ENCODE measurements at regions not wholly inside any gene's neighbourhood (a gene's known extent, or its start where the extent isn't known, plus 50 kb on each side); places are given as distances from the start of the nearest gene placed in this dataset.

GRCh38 chr2:196330645-196331044 is 159.3 kb upstream of the STK17B start:
- Histone ChIP-seq H3K4me1 (ENCODE audit: control insufficient read depth, low read length) (no peaks in the 10 kb centered on the region), H3K9me3 (ENCODE audit: control insufficient read depth, insufficient read depth, low read length) (no peaks in the 10 kb centered on the region), H3K27me3 (ENCODE audit: control insufficient read depth, low read length) (no peaks in the 10 kb centered on the region), H3K36me3 (ENCODE audit: control insufficient read depth, low read length) (no peaks in the 10 kb centered on the region), H3K4me2 (ENCODE audit: low read length) (no peak overlapping the region), H4K20me1 (ENCODE audit: control insufficient read depth, insufficient read depth, low read depth, low read length) (no peaks in the 10 kb centered on the region), H3K79me2 (ENCODE audit: control insufficient read depth, low read length) (no peaks in the 10 kb centered on the region), H3F3A (ENCODE audit: control insufficient read depth, insufficient read depth) (no peaks in the 10 kb centered on the region), H3K27ac (ENCODE audit: low read depth, low read length) (no peak overlapping the region), H3K4me3 (ENCODE audit: low read length) (no peak overlapping the region), H3K9me2 (replicated peaks; ENCODE audit: control insufficient read depth, low read length) (no peaks in the 10 kb centered on the region)
- TF ChIP-seq CTCF (IDR thresholded peaks at IDR 0.05; ENCODE audit: low read depth, low read length, poor library complexity, severe bottlenecking): no peak
- no peak for TF ChIP-seq EZH2phosphoT487 (IDR thresholded peaks at IDR 0.05; ENCODE audit: borderline replicate concordance, low read length)

GRCh38 chr2:196331143-196331542 is 159.8 kb upstream of the STK17B start:
- TF ChIP-seq CTCF (IDR thresholded peaks at IDR 0.05; ENCODE audit: low read depth, low read length, poor library complexity, severe bottlenecking) (no peak), EZH2phosphoT487 (IDR thresholded peaks at IDR 0.05; ENCODE audit: borderline replicate concordance, low read length) (no peak)
- Histone ChIP-seq H3K79me2 (ENCODE audit: control insufficient read depth, low read length) (no peaks in the 10 kb centered on the region), H3K27ac (ENCODE audit: low read depth, low read length) (no peak overlapping the region), H3K4me1 (ENCODE audit: control insufficient read depth, low read length) (no peaks in the 10 kb centered on the region), H3K9me2 (replicated peaks; ENCODE audit: control insufficient read depth, low read length) (no peaks in the 10 kb centered on the region), H3K36me3 (ENCODE audit: control insufficient read depth, low read length) (no peaks in the 10 kb centered on the region), H3K4me3 (ENCODE audit: low read length) (no peak overlapping the region), H3F3A (ENCODE audit: control insufficient read depth, insufficient read depth) (no peaks in the 10 kb centered on the region), H4K20me1 (ENCODE audit: control insufficient read depth, insufficient read depth, low read depth, low read length) (no peaks in the 10 kb centered on the region), H3K4me2 (ENCODE audit: low read length) (no peak overlapping the region), H3K27me3 (ENCODE audit: control insufficient read depth, low read length) (no peaks in the 10 kb centered on the region), H3K9me3 (ENCODE audit: control insufficient read depth, insufficient read depth, low read length) (no peaks in the 10 kb centered on the region)

- Histone ChIP-seq H3K9me2 (replicated peaks; ENCODE audit: control insufficient read depth, low read length) (no peaks in the 10 kb centered on the region), H3K4me3 (ENCODE audit: low read length) (no peak overlapping the region), H3F3A (ENCODE audit: control insufficient read depth, insufficient read depth) (no peaks in the 10 kb centered on the region), H3K27me3 (ENCODE audit: control insufficient read depth, low read length) (0 out of 2 replicates have a peak, but pooled peaks cover 3% of the 10 kb centered on the region), H3K9me3 (ENCODE audit: control insufficient read depth, insufficient read depth, low read length) (no peaks in the 10 kb centered on the region), H4K20me1 (ENCODE audit: control insufficient read depth, insufficient read depth, low read depth, low read length) (no peaks in the 10 kb centered on the region), H3K4me1 (ENCODE audit: control insufficient read depth, low read length) (peaks cover 3% of the 10 kb centered on the region), H3K4me2 (ENCODE audit: low read length) (no peak overlapping the region), H3K79me2 (ENCODE audit: control insufficient read depth, low read length) (no peaks in the 10 kb centered on the region), H3K36me3 (ENCODE audit: control insufficient read depth, low read length) (no peaks in the 10 kb centered on the region), H3K27ac (ENCODE audit: low read depth, low read length) (no peak overlapping the region)
- TF ChIP-seq CTCF (IDR thresholded peaks at IDR 0.05; ENCODE audit: low read depth, low read length, poor library complexity, severe bottlenecking) (no peak), EZH2phosphoT487 (IDR thresholded peaks at IDR 0.05; ENCODE audit: borderline replicate concordance, low read length) (no peak)
These were observed 160.5 kb upstream of the STK17B start for GRCh38 chr2:196331851-196332250.

- no peaks in the 10 kb centered on the region for H3F3A ChIP-seq (ENCODE audit: control insufficient read depth, insufficient read depth)
- H3K79me2 ChIP-seq (ENCODE audit: control insufficient read depth, low read length): no peaks in the 10 kb centered on the region
- H3K27ac ChIP-seq (ENCODE audit: low read depth, low read length): no peak overlapping the region
- no peak for TF ChIP-seq CTCF (IDR thresholded peaks at IDR 0.05; ENCODE audit: low read depth, low read length, poor library complexity, severe bottlenecking)
- TF ChIP-seq EZH2phosphoT487 (IDR thresholded peaks at IDR 0.05; ENCODE audit: borderline replicate concordance, low read length): no peak
- H3K9me2 ChIP-seq (replicated peaks; ENCODE audit: control insufficient read depth, low read length): no peaks in the 10 kb centered on the region
- H3K27me3 ChIP-seq (ENCODE audit: control insufficient read depth, low read length): 0 out of 2 replicates have a peak, but pooled peaks cover 3% of the 10 kb centered on the region
- peaks cover 7% of the 10 kb centered on the region for H3K4me1 ChIP-seq (ENCODE audit: control insufficient read depth, low read length)
- H3K9me3 ChIP-seq (ENCODE audit: control insufficient read depth, insufficient read depth, low read length): no peaks in the 10 kb centered on the region
- H4K20me1 ChIP-seq (ENCODE audit: control insufficient read depth, insufficient read depth, low read depth, low read length): no peaks in the 10 kb centered on the region
- H3K4me3 ChIP-seq (ENCODE audit: low read length): no peak overlapping the region
- no peak overlapping the region for H3K4me2 ChIP-seq (ENCODE audit: low read length)
- H3K36me3 ChIP-seq (ENCODE audit: control insufficient read depth, low read length): no peaks in the 10 kb centered on the region
These were observed 162.0 kb upstream of the STK17B start for GRCh38 chr2:196333397-196333796.

Measured in DOHH2 (cell line).